D721Med (cell line): ENCODE measurements at regions not wholly inside any gene's neighbourhood (a gene's known extent, or its start where the extent isn't known, plus 50 kb on each side); places are given as distances from the start of the nearest gene placed in this dataset.
"Not testable (repeated sequence)": the region's sequence is repeated elsewhere in the genome, so short reads cannot be mapped to it uniquely, and the experiment has no call there.

Source experiments
- DNase-seq: peaks from one replicate; pipeline ENCODE4 v3.0.0; 2011; ENCODE audit warnings: low spot score; ENCODE audit not compliant: insufficient read length
- FAIRE-seq: peaks from 2 replicates; lab custom pipeline; 2011; peaks lifted over from hg19 to GRCh38; lab: Jason Lieb, UNC
- CTCF ChIP-seq: IDR thresholded peaks from 2 replicates; pipeline ENCODE4 v1.5.1; 2012; ENCODE audit warnings: mild to moderate bottlenecking, control low read depth; ENCODE audit not compliant: insufficient read depth; ENCODE audit errors: missing control alignments

- no peak for DNase-seq
- no peak for FAIRE-seq
- no peak for TF ChIP-seq CTCF
Measured at GRCh38 chrX:40949071-40949470, 136.2 kb upstream of the USP9X start.

GRCh38 chrX:40950546-40950945, 134.7 kb upstream of the USP9X start:
- no peak for FAIRE-seq
- no peak for TF ChIP-seq CTCF
- no peak for DNase-seq

- not testable (repeated sequence) for FAIRE-seq, DNase-seq
Measured at GRCh38 chrX:40951407-40951806, 133.8 kb upstream of the USP9X start.

GRCh38 chrX:40952855-40953254, 132.4 kb upstream of the USP9X start:
- FAIRE-seq (no peak), DNase-seq (no peak)
- no peak for TF ChIP-seq CTCF

- TF ChIP-seq CTCF = no peak
- no peak for DNase-seq
- no peak for FAIRE-seq
Measured at GRCh38 chrX:40953369-40953768, 131.9 kb upstream of the USP9X start.

- no peak for DNase-seq
- TF ChIP-seq CTCF = no peak
- FAIRE-seq = no peak
Measured at GRCh38 chrX:40960041-40960440, 125.2 kb upstream of the USP9X start.

- no peak for TF ChIP-seq CTCF
- no peak for FAIRE-seq
- no peak for DNase-seq
Measured at GRCh38 chrX:40962793-40963407, 122.3 kb upstream of the USP9X start.

- no peak for DNase-seq
- no peak for FAIRE-seq
- no peak for TF ChIP-seq CTCF
Measured at GRCh38 chrX:40964008-40964407, 121.2 kb upstream of the USP9X start.
